Neural progenitor cell (in vitro differentiated cells): ENCODE measurements at regions not wholly inside any gene's neighbourhood (a gene's known extent, or its start where the extent isn't known, plus 50 kb on each side); places are given as distances from the start of the nearest gene placed in this dataset.

ENCODE experiments used
- CTCF ChIP-seq: fragments of 200-600 bp; sonication (generic); IDR thresholded peaks from 2 replicates; pipeline ENCODE4 v1.5.1; 2017; ENCODE audit warnings: antibody characterized with exemption, mild to moderate bottlenecking
- EZH2 ChIP-seq: fragments of 200-600 bp; sonication (generic); IDR thresholded peaks from 2 replicates; pipeline ENCODE4 v1.6.1; 2017; ENCODE audit warnings: antibody characterized with exemption, mild to moderate bottlenecking, moderate library complexity

GRCh38 chr2:167653131-167653530, 594.3 kb downstream of the STK39 start:
- TF ChIP-seq CTCF, result no peak
- no peak for TF ChIP-seq EZH2
